Trophoblast cell (in vitro differentiated cells and primary cell): ENCODE measurements at regions not wholly inside any gene's neighbourhood (a gene's known extent, or its start where the extent isn't known, plus 50 kb on each side); places are given as distances from the start of the nearest gene placed in this dataset.

Experiments
- DNase-seq, 2 donors: peaks; one replicate each; pipeline ENCODE4 v3.0.0-alpha.2; 2016
- H2AFZ ChIP-seq: 2 replicates; pipeline ENCODE4 v1.6.1; 2013; ENCODE audit warnings: low read length, moderate library complexity, mild to moderate bottlenecking; ENCODE audit not compliant: insufficient read depth, poor library complexity
- H2AK5ac ChIP-seq: 2 replicates; pipeline ENCODE4 v1.6.1; 2013; ENCODE audit warnings: mild to moderate bottlenecking, low read length
- H2BK120ac ChIP-seq: 2 replicates; pipeline ENCODE4 v1.6.1; 2013; ENCODE audit warnings: low read length, mild to moderate bottlenecking, moderate library complexity; ENCODE audit not compliant: insufficient read depth, poor library complexity
- H2BK12ac ChIP-seq: 2 replicates; pipeline ENCODE4 v1.6.1; 2013; ENCODE audit warnings: mild to moderate bottlenecking, low read length, moderate library complexity
- H2BK5ac ChIP-seq: 2 replicates; pipeline ENCODE4 v1.6.1; 2013; ENCODE audit warnings: low read length, low read depth, moderate library complexity, mild to moderate bottlenecking; ENCODE audit not compliant: poor library complexity
- H3K14ac ChIP-seq: 2 replicates; pipeline ENCODE4 v1.6.1; 2013; ENCODE audit warnings: mild to moderate bottlenecking, low read length
- H3K18ac ChIP-seq: 2 replicates; pipeline ENCODE4 v1.6.1; 2013; ENCODE audit warnings: mild to moderate bottlenecking, low read length
- H3K23ac ChIP-seq: 2 replicates; pipeline ENCODE4 v1.6.1; 2013; ENCODE audit warnings: low read length
- H3K27ac ChIP-seq: 2 replicates; pipeline ENCODE4 v1.5.1; 2013; ENCODE audit warnings: low read depth, mild to moderate bottlenecking, inconsistent platforms, low read length, moderate library complexity
- H3K27me3 ChIP-seq: 2 replicates; pipeline ENCODE4 v1.6.1; 2013; ENCODE audit warnings: inconsistent platforms, mild to moderate bottlenecking, low read length, moderate library complexity; ENCODE audit not compliant: insufficient read depth
- H3K36me3 ChIP-seq, 2 experiments: 1 replicate in 1 of 2; 2 replicates in 1 of 2; pipeline ENCODE4 v1.6.1; 2013; ENCODE audit warnings: low read length in 2 of 2, mild to moderate bottlenecking in 2 of 2, moderate library complexity in 1 of 2; ENCODE audit not compliant: insufficient read depth in 2 of 2, control insufficient read depth in 1 of 2
- H3K4ac ChIP-seq: 2 replicates; pipeline ENCODE4 v1.6.1; 2013; ENCODE audit warnings: low read depth, mild to moderate bottlenecking, low read length, moderate library complexity
- H3K4me1 ChIP-seq, 2 experiments: 1 replicate in 1 of 2; 2 replicates in 1 of 2; pipeline ENCODE4 v1.6.1; 2013; ENCODE audit warnings: low read length in 2 of 2, mild to moderate bottlenecking in 2 of 2, moderate library complexity in 1 of 2; ENCODE audit not compliant: insufficient read depth in 2 of 2, control insufficient read depth in 1 of 2
- H3K4me2 ChIP-seq: 2 replicates; pipeline ENCODE4 v1.6.1; 2013; ENCODE audit warnings: inconsistent platforms, mild to moderate bottlenecking, low read length, moderate library complexity
- H3K4me3 ChIP-seq: 2 replicates; pipeline ENCODE4 v1.5.1; 2013; ENCODE audit warnings: mild to moderate bottlenecking, low read depth, low read length, inconsistent platforms
- H3K79me1 ChIP-seq: one replicate; pipeline ENCODE4 v1.6.1; 2013; ENCODE audit warnings: low read length
- H3K79me2 ChIP-seq: 2 replicates; pipeline ENCODE4 v1.6.1; 2013; ENCODE audit warnings: low read length, mild to moderate bottlenecking; ENCODE audit not compliant: control insufficient read depth, insufficient read depth, poor library complexity
- H3K9ac ChIP-seq: 2 replicates; pipeline ENCODE4 v1.6.1; 2013; ENCODE audit warnings: mild to moderate bottlenecking, low read length
- H3K9me3 ChIP-seq: 2 replicates; pipeline ENCODE4 v1.6.1; 2013; ENCODE audit warnings: low read depth, mild to moderate bottlenecking, control low read depth, inconsistent platforms, low read length; ENCODE audit not compliant: insufficient read depth
- H4K12ac ChIP-seq: 2 replicates; pipeline ENCODE4 v1.6.1; 2013; ENCODE audit warnings: low read depth, mild to moderate bottlenecking, low read length, moderate library complexity
- H4K8ac ChIP-seq: 2 replicates; pipeline ENCODE4 v1.6.1; 2013; ENCODE audit warnings: low read depth, mild to moderate bottlenecking, low read length, moderate library complexity
- H4K91ac ChIP-seq: one replicate; pipeline ENCODE4 v1.6.1; 2013; ENCODE audit warnings: low read depth, mild to moderate bottlenecking, low read length, moderate library complexity
- WGBS: extraction: QIAGEN DNeasy Blood & Tissue Kit; methylation state at CpG from one replicate; pipeline ENCODE4 v1.1.7; 2013; ENCODE audit warnings: missing lambda C conversion rate; ENCODE audit not compliant: insufficient read length, insufficient coverage; ENCODE audit errors: extremely low coverage; 5-methylcytosine and 5-hydroxymethylcytosine counted together

- Histone ChIP-seq H3K79me2 (no peaks in the 10 kb centered on the region), H3K27me3 (no peaks in the 10 kb centered on the region), H3K36me3 (no peaks in the 10 kb centered on the region), H3K4me1 (no peaks in the 10 kb centered on the region), H3K4me3 (no peak overlapping the region), H3K18ac (no peak overlapping the region), H2BK12ac (no peak overlapping the region), H4K8ac (no peak overlapping the region), H3K9ac (no peak overlapping the region), H3K4me2 (no peak overlapping the region), H3K4ac (no peak overlapping the region), H2AK5ac (no peak overlapping the region), H2AFZ (no peak overlapping the region), H3K23ac (no peak overlapping the region), H3K79me1 (no peaks in the 10 kb centered on the region), H2BK5ac (no peak overlapping the region), H3K9me3 (no peaks in the 10 kb centered on the region), H4K91ac (no peak overlapping the region), H3K27ac (no peak overlapping the region), H4K12ac (no peak overlapping the region), H3K14ac (no peak overlapping the region), H2BK120ac (no peak overlapping the region)
- no CpG with 5 or more reads among the region's 3 CpGs for WGBS
- DNase-seq: no peak
These were observed 827.6 kb downstream of the SLC6A15 start for GRCh38 chr12:84085046-84085445.

GRCh38 chr12:84079626-84080025, 833.0 kb downstream of the SLC6A15 start:
- Histone ChIP-seq H2BK12ac (no peak overlapping the region), H3K4ac (no peak overlapping the region)
- whole genome bisulfite sequencing: no CpG with 5 or more reads among the region's 1 CpG

GRCh38 chr12:84077679-84078078, 834.9 kb downstream of the SLC6A15 start:
- no peak overlapping the region for H3K14ac ChIP-seq
- H4K12ac ChIP-seq: no peak overlapping the region
- H3K4me2 ChIP-seq: no peak overlapping the region
- no peaks in the 10 kb centered on the region for H3K79me2 ChIP-seq
- H3K79me1 ChIP-seq: no peaks in the 10 kb centered on the region
- H2BK5ac ChIP-seq: no peak overlapping the region
- no peak overlapping the region for H3K4ac ChIP-seq
- no peak overlapping the region for H3K9ac ChIP-seq
- H3K27ac ChIP-seq: no peak overlapping the region
- no peak overlapping the region for H2BK120ac ChIP-seq
- no peak overlapping the region for H2AFZ ChIP-seq
- H2BK12ac ChIP-seq: no peak overlapping the region
- H3K18ac ChIP-seq: no peak overlapping the region
- H3K27me3 ChIP-seq: no peaks in the 10 kb centered on the region
- DNase-seq: no peak
- no peak overlapping the region for H3K4me3 ChIP-seq
- H3K23ac ChIP-seq: no peak overlapping the region
- no peaks in the 10 kb centered on the region for H3K9me3 ChIP-seq
- H2AK5ac ChIP-seq: no peak overlapping the region
- H4K91ac ChIP-seq: no peak overlapping the region
- H3K36me3 ChIP-seq: no peaks in the 10 kb centered on the region
- H4K8ac ChIP-seq: no peak overlapping the region
- H3K4me1 ChIP-seq: no peaks in the 10 kb centered on the region

More at GRCh38 chr12:84079626-84080025, 833.0 kb downstream of the SLC6A15 start:
- no peak overlapping the region for H4K8ac ChIP-seq
- no peak overlapping the region for H3K4me2 ChIP-seq
- no peak overlapping the region for H3K4me3 ChIP-seq
- H4K91ac ChIP-seq: no peak overlapping the region
- H2AFZ ChIP-seq: no peak overlapping the region
- no peaks in the 10 kb centered on the region for H3K4me1 ChIP-seq
- H3K27ac ChIP-seq: no peak overlapping the region
- no peaks in the 10 kb centered on the region for H3K36me3 ChIP-seq
- H3K14ac ChIP-seq: no peak overlapping the region
- H3K79me1 ChIP-seq: no peaks in the 10 kb centered on the region
- DNase-seq: no peak
- no peak overlapping the region for H2BK120ac ChIP-seq
- H3K9me3 ChIP-seq: no peaks in the 10 kb centered on the region
- no peak overlapping the region for H2AK5ac ChIP-seq
- H3K9ac ChIP-seq: no peak overlapping the region
- no peak overlapping the region for H2BK5ac ChIP-seq
- no peak overlapping the region for H4K12ac ChIP-seq
- H3K79me2 ChIP-seq: no peaks in the 10 kb centered on the region
- no peaks in the 10 kb centered on the region for H3K27me3 ChIP-seq
- no peak overlapping the region for H3K18ac ChIP-seq
- H3K23ac ChIP-seq: no peak overlapping the region

GRCh38 chr12:84075991-84076390, 836.6 kb downstream of the SLC6A15 start:
- Histone ChIP-seq H4K8ac (no peak overlapping the region), H2AFZ (no peak overlapping the region), H3K9ac (no peak overlapping the region), H2BK120ac (no peak overlapping the region), H3K4me1 (no peaks in the 10 kb centered on the region), H3K14ac (no peak overlapping the region), H3K4me3 (no peak overlapping the region), H2BK5ac (no peak overlapping the region), H3K4me2 (no peak overlapping the region), H3K23ac (no peak overlapping the region), H3K9me3 (no peaks in the 10 kb centered on the region), H4K12ac (no peak overlapping the region), H4K91ac (no peak overlapping the region), H3K27me3 (no peaks in the 10 kb centered on the region), H3K18ac (no peak overlapping the region), H2BK12ac (no peak overlapping the region), H3K79me1 (no peaks in the 10 kb centered on the region), H3K79me2 (no peaks in the 10 kb centered on the region), H3K36me3 (no peaks in the 10 kb centered on the region), H2AK5ac (no peak overlapping the region), H3K27ac (no peak overlapping the region), H3K4ac (no peak overlapping the region)
- no CpG with 5 or more reads among the region's 1 CpG for WGBS
- DNase-seq: no peak
